H9 (cell line): ENCODE measurements at regions not wholly inside any gene's neighbourhood (a gene's known extent, or its start where the extent isn't known, plus 50 kb on each side); places are given as distances from the start of the nearest gene placed in this dataset.

Experiments used
- DNase-seq: peaks from one replicate; pipeline ENCODE4 v3.0.0-alpha.2; 2017
- H2AFZ ChIP-seq: one replicate; pipeline ENCODE4 v1.6.1; 2013; ENCODE audit warnings: mild to moderate bottlenecking, low read length, control low read depth, moderate library complexity
- H2AK5ac ChIP-seq: 2 replicates; pipeline ENCODE4 v1.6.1; 2013; ENCODE audit warnings: low read length, control low read depth, mixed read lengths; ENCODE audit not compliant: insufficient read length
- H2BK120ac ChIP-seq: one replicate; pipeline ENCODE4 v1.6.1; 2013; ENCODE audit warnings: low read depth, mild to moderate bottlenecking, low read length, control low read depth, inconsistent platforms; ENCODE audit not compliant: poor library complexity, severe bottlenecking
- H2BK12ac ChIP-seq: 2 replicates; pipeline ENCODE4 v1.6.1; 2013; ENCODE audit warnings: low read length, control low read depth, mixed read lengths, low read depth; ENCODE audit not compliant: insufficient read length
- H2BK15ac ChIP-seq: 2 replicates; pipeline ENCODE4 v1.6.1; 2013; ENCODE audit warnings: low read depth, low read length, control low read depth
- H2BK20ac ChIP-seq: one replicate; pipeline ENCODE4 v1.6.1; 2013; ENCODE audit warnings: low read depth, mild to moderate bottlenecking, low read length, control low read depth, inconsistent platforms; ENCODE audit not compliant: poor library complexity, severe bottlenecking
- H2BK5ac ChIP-seq: 2 replicates; pipeline ENCODE4 v1.6.1; 2013; ENCODE audit warnings: low read length, control low read depth, mixed read lengths; ENCODE audit not compliant: insufficient read length
- H3K14ac ChIP-seq: 2 replicates; pipeline ENCODE4 v1.6.1; 2013; ENCODE audit warnings: low read length, control low read depth; ENCODE audit not compliant: insufficient read depth
- H3K18ac ChIP-seq: 2 replicates; pipeline ENCODE4 v1.6.1; 2013; ENCODE audit warnings: low read depth, mild to moderate bottlenecking, mixed read lengths, low read length, control low read depth; ENCODE audit not compliant: insufficient read length
- H3K23ac ChIP-seq: 2 replicates; pipeline ENCODE4 v1.6.1; 2013; ENCODE audit warnings: low read length, control low read depth, mixed read lengths, low read depth; ENCODE audit not compliant: insufficient read length
- H3K23me2 ChIP-seq: 2 replicates; pipeline ENCODE4 v1.6.1; 2013; ENCODE audit warnings: low read depth, mild to moderate bottlenecking, mixed read lengths, low read length, control low read depth; ENCODE audit not compliant: insufficient read length, poor library complexity, severe bottlenecking
- H3K27ac ChIP-seq: 2 replicates; pipeline ENCODE4 v1.5.1; 2013; ENCODE audit warnings: low read length, control low read depth, mixed read lengths, low read depth; ENCODE audit not compliant: insufficient read length
- H3K27me3 ChIP-seq: 2 replicates; pipeline ENCODE4 v1.6.1; 2013; ENCODE audit warnings: low read length, control low read depth, inconsistent platforms; ENCODE audit not compliant: insufficient read depth
- H3K4ac ChIP-seq: 2 replicates; pipeline ENCODE4 v1.6.1; 2013; ENCODE audit warnings: low read depth, mild to moderate bottlenecking, control low read depth, inconsistent platforms, low read length, moderate library complexity
- H3K4me1 ChIP-seq: 2 replicates; pipeline ENCODE4 v1.6.1; 2013; ENCODE audit warnings: low read length, control low read depth, inconsistent platforms; ENCODE audit not compliant: insufficient read depth
- H3K4me2 ChIP-seq: 2 replicates; pipeline ENCODE4 v1.6.1; 2013; ENCODE audit warnings: low read length, control low read depth, mixed read lengths; ENCODE audit not compliant: insufficient read length, insufficient read depth
- H3K56ac ChIP-seq: 2 replicates; pipeline ENCODE4 v1.6.1; 2013; ENCODE audit warnings: low read depth, mild to moderate bottlenecking, mixed read lengths, low read length, control low read depth; ENCODE audit not compliant: insufficient read length
- H3K79me1 ChIP-seq: 2 replicates; pipeline ENCODE4 v1.6.1; 2013; ENCODE audit warnings: low read depth, mild to moderate bottlenecking, moderate library complexity, low read length, control low read depth, inconsistent platforms; ENCODE audit not compliant: insufficient read depth, poor library complexity, severe bottlenecking
- H3K79me2 ChIP-seq: 2 replicates; pipeline ENCODE4 v1.6.1; 2013; ENCODE audit warnings: low read length, control low read depth, inconsistent platforms; ENCODE audit not compliant: insufficient read depth
- H3K9ac ChIP-seq: 2 replicates; pipeline ENCODE4 v1.6.1; 2013; ENCODE audit warnings: low read length, control low read depth, mixed read lengths; ENCODE audit not compliant: insufficient read length; ENCODE audit errors: extremely low read depth
- H3K9me3 ChIP-seq: one replicate; pipeline ENCODE4 v1.6.1; 2013; ENCODE audit warnings: low read depth, low read length, inconsistent platforms; ENCODE audit not compliant: control insufficient read depth
- H3T11ph ChIP-seq: one replicate; pipeline ENCODE4 v1.6.1; 2013; ENCODE audit warnings: mild to moderate bottlenecking, low read length, control low read depth, inconsistent platforms
- H4K20me1 ChIP-seq: one replicate; pipeline ENCODE4 v1.6.1; 2013; ENCODE audit not compliant: control insufficient read depth, insufficient read length, insufficient read depth
- H4K5ac ChIP-seq: 2 replicates; pipeline ENCODE4 v1.6.1; 2013; ENCODE audit warnings: low read depth, mild to moderate bottlenecking, mixed read lengths, low read length, control low read depth; ENCODE audit not compliant: insufficient read length
- H4K8ac ChIP-seq: replicated peaks from 2 replicates; pipeline ENCODE4 v1.6.1; 2013; ENCODE audit warnings: low read length, control low read depth, mixed read lengths, low read depth; ENCODE audit not compliant: insufficient read length
- H4K91ac ChIP-seq: 2 replicates; pipeline ENCODE4 v1.6.1; 2013; ENCODE audit warnings: low read depth, mild to moderate bottlenecking, moderate library complexity, mixed read lengths, low read length, control low read depth; ENCODE audit not compliant: insufficient read length
- H3K27ac Mint-ChIP-seq, 3 experiments: 2 replicates in 2 of 3; 3 replicates in 1 of 3; pipeline ENCODE4 v1.8.0; 2020 to 2021; ENCODE audit warnings: mixed read lengths in 3 of 3, mild to moderate bottlenecking in 1 of 3, moderate library complexity in 1 of 3
- H3K27me3 Mint-ChIP-seq: 2 replicates; pipeline ENCODE4 v1.8.0; 2021; ENCODE audit warnings: low read depth, mild to moderate bottlenecking, moderate library complexity, mixed read lengths
- H3K36me3 Mint-ChIP-seq, 3 experiments: 2 replicates in 2 of 3; 3 replicates in 1 of 3; pipeline ENCODE4 v1.8.0; 2020 to 2021; ENCODE audit warnings: low read depth in 3 of 3, mixed read lengths in 3 of 3; ENCODE audit not compliant: insufficient read depth in 1 of 3
- H3K4me1 Mint-ChIP-seq, 2 experiments: 2 replicates each; pipeline ENCODE4 v1.8.0; 2020; ENCODE audit warnings: mixed read lengths in 2 of 2
- H3K4me3 Mint-ChIP-seq, 2 experiments: 2 replicates in 1 of 2; 3 replicates in 1 of 2; pipeline ENCODE4 v1.8.0; 2020 to 2021; ENCODE audit warnings: mild to moderate bottlenecking in 2 of 2, mixed read lengths in 2 of 2, moderate library complexity in 1 of 2
- H3K9me3 Mint-ChIP-seq, 2 experiments: 2 replicates in 1 of 2; 3 replicates in 1 of 2; pipeline ENCODE4 v1.8.0; 2020; ENCODE audit warnings: mild to moderate bottlenecking in 2 of 2, mixed read lengths in 2 of 2, moderate library complexity in 1 of 2
- WGBS: extraction: QIAGEN DNeasy Blood & Tissue Kit; methylation state at CpG from one replicate; pipeline ENCODE4 v1.1.7; 2013; ENCODE audit warnings: missing lambda C conversion rate, low lambda C conversion rate, mixed read lengths; ENCODE audit not compliant: insufficient read length; ENCODE audit errors: extremely low coverage; 5-methylcytosine and 5-hydroxymethylcytosine counted together
- TF ChIP-seq, protein P1 (sequence below): fragments of 200-600 bp; sonication (generic); conservative IDR thresholded peaks from 3 replicates; pipeline ENCODE4 v1.8.0; 2021; ENCODE audit warnings: antibody characterized with exemption, mild to moderate bottlenecking

DNA sequence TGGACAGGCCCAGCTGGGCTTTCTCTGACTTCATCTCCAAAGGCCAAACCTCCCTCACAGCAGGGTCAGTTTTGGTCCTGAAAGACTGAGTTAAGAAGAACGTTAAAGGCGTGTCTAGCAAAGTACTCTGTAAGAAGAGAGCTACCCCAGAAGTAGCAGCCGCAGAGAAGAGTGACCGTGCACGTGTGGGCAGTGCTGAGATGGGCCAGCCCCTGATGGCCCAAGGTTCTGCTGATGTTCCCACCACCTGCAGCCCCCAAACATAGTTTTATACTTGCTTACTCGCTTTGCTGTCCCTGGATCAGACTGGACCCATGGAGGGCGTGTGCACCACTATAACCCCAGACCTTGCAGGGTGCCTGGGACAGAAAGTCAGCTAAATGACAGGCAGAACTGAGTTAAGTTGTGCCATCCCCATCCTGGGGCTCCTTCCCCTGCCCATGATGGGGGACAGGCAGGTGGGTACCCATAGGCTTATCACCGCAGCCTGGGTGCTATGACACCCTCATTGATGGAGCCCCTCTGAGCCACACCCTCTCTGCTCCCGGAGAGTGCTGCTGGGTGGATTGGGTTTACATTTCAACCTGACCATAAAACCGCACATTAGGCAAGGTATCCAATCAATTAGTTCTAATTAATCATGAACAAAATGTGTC is 367.3 kb upstream of the HS6ST1 start:
- peaks cover 30 to 35% of the 10 kb centered on the region in 2 experiments for H3K4me1 Mint-ChIP-seq
- no peak overlapping the region for H2BK15ac ChIP-seq
- H3K9ac ChIP-seq = no peak overlapping the region
- H3K56ac ChIP-seq = no peak overlapping the region
- H2BK5ac ChIP-seq = no peak overlapping the region
- no peaks in the 10 kb centered on the region for H3K4me1 ChIP-seq
- H3K36me3 Mint-ChIP-seq = peaks cover 0 to 3% (median 0%) of the 10 kb centered on the region in 3 experiments; a peak in 2 of 7 replicates
- H2BK20ac ChIP-seq = no peak overlapping the region
- H4K20me1 ChIP-seq = no peaks in the 10 kb centered on the region
- no peaks in the 10 kb centered on the region for H3K79me1 ChIP-seq
- no peak overlapping the region for H3K4ac ChIP-seq
- H3K27ac ChIP-seq = no peak overlapping the region
- no peaks in the 10 kb centered on the region for H3K27me3 ChIP-seq
- H2AK5ac ChIP-seq = no peak overlapping the region
- H3K18ac ChIP-seq = no peak overlapping the region
- no peak overlapping the region for H4K8ac ChIP-seq
- TF ChIP-seq, protein P1, sequence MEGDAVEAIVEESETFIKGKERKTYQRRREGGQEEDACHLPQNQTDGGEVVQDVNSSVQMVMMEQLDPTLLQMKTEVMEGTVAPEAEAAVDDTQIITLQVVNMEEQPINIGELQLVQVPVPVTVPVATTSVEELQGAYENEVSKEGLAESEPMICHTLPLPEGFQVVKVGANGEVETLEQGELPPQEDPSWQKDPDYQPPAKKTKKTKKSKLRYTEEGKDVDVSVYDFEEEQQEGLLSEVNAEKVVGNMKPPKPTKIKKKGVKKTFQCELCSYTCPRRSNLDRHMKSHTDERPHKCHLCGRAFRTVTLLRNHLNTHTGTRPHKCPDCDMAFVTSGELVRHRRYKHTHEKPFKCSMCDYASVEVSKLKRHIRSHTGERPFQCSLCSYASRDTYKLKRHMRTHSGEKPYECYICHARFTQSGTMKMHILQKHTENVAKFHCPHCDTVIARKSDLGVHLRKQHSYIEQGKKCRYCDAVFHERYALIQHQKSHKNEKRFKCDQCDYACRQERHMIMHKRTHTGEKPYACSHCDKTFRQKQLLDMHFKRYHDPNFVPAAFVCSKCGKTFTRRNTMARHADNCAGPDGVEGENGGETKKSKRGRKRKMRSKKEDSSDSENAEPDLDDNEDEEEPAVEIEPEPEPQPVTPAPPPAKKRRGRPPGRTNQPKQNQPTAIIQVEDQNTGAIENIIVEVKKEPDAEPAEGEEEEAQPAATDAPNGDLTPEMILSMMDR = no peak
- WGBS = no CpG with 5 or more reads among the region's 10 CpGs
- no peak overlapping the region for H3K4me3 Mint-ChIP-seq
- H2BK12ac ChIP-seq = no peak overlapping the region
- no peaks in the 10 kb centered on the region; the same call in 1 of the 2 replicates for H3K27me3 Mint-ChIP-seq
- no peak overlapping the region for H4K91ac ChIP-seq
- H3K23ac ChIP-seq = no peak overlapping the region
- H3K9me3 ChIP-seq = no peaks in the 10 kb centered on the region
- no peak overlapping the region for H2BK120ac ChIP-seq
- H3K14ac ChIP-seq = no peak overlapping the region
- H3K27ac Mint-ChIP-seq = no peak overlapping the region
- no peak overlapping the region for H4K5ac ChIP-seq
- peaks cover 3 to 10% of the 10 kb centered on the region in 2 experiments; a peak in 4 of 5 replicates for H3K9me3 Mint-ChIP-seq
- no peak overlapping the region for H3K4me2 ChIP-seq
- no peak for DNase-seq
- H3T11ph ChIP-seq = no peak overlapping the region
- H3K23me2 ChIP-seq = no peaks in the 10 kb centered on the region
- no peaks in the 10 kb centered on the region for H3K79me2 ChIP-seq
- no peak overlapping the region for H2AFZ ChIP-seq
